CD4-positive, alpha-beta T cell treated with Interleukin-17A for 4 hours (primary cell): ENCODE measurements at regions not wholly inside any gene's neighbourhood (a gene's known extent, or its start where the extent isn't known, plus 50 kb on each side); places are given as distances from the start of the nearest gene placed in this dataset.

Source experiments
- DNase-seq: peaks from one replicate; pipeline ENCODE4 v3.0.0-alpha.2; 2020; ENCODE audit warnings: mixed read lengths

GRCh38 chr10:78921895-78922294, 146.9 kb upstream of the ZMIZ1 start:
- DNase-seq: no peak

- no peak for DNase-seq
Observed at GRCh38 chr10:78923647-78924318, 145.0 kb upstream of the ZMIZ1 start.

- no peak for DNase-seq
Observed at GRCh38 chr10:78924319-78925003, 144.3 kb upstream of the ZMIZ1 start.

GRCh38 chr10:78925275-78925674, 143.5 kb upstream of the ZMIZ1 start:
- DNase-seq: no peak

GRCh38 chr10:78925800-78926319, 142.9 kb upstream of the ZMIZ1 start:
- DNase-seq: no peak

GRCh38 chr10:78927257-78927995, 141.3 kb upstream of the ZMIZ1 start:
- no peak for DNase-seq

- no peak for DNase-seq
Observed at GRCh38 chr10:78928330-78928729, 140.4 kb upstream of the ZMIZ1 start.

- DNase-seq: no peak
Observed at GRCh38 chr10:78929541-78929940, 139.2 kb upstream of the ZMIZ1 start.

- no peak for DNase-seq
Observed at GRCh38 chr10:78931321-78932053, 137.3 kb upstream of the ZMIZ1 start.

GRCh38 chr10:78932054-78932386, 136.7 kb upstream of the ZMIZ1 start:
- DNase-seq: no peak

GRCh38 chr10:78932861-78933260, 135.9 kb upstream of the ZMIZ1 start:
- no peak for DNase-seq

- DNase-seq: no peak
Observed at GRCh38 chr10:78933828-78934531, 134.8 kb upstream of the ZMIZ1 start.

GRCh38 chr10:78934532-78934898, 134.3 kb upstream of the ZMIZ1 start:
- no peak for DNase-seq

- no peak for DNase-seq
Observed at GRCh38 chr10:78934994-78935602, 133.7 kb upstream of the ZMIZ1 start.

- no peak for DNase-seq
Observed at GRCh38 chr10:78935697-78936407, 132.9 kb upstream of the ZMIZ1 start.

- no peak for DNase-seq
Observed at GRCh38 chr10:78936412-78937342, 132.1 kb upstream of the ZMIZ1 start.

- DNase-seq: no peak
Observed at GRCh38 chr10:78937393-78937792, 131.4 kb upstream of the ZMIZ1 start.

- DNase-seq: peak; percentile 43
Observed at GRCh38 chr10:78937800-78938694, 130.7 kb upstream of the ZMIZ1 start.
